HepG2 (cell line): ENCODE measurements at regions not wholly inside any gene's neighbourhood (a gene's known extent, or its start where the extent isn't known, plus 50 kb on each side); places are given as distances from the start of the nearest gene placed in this dataset.

Experiments
- ATAC-seq: fragments of 200-7000 bp; cut with Tn5 transposase; 3 replicates; pipeline ENCODE4 v1.9.1; 2020; ENCODE audit warnings: mild to moderate bottlenecking, moderate library complexity
- BruUV-seq: library from RNA; stranded (reverse); fragments of 400-500 nt; replicated peaks from 2 replicates; lab custom pipeline; 2021; lab: Mats Ljungman, UMichigan
- CTCF ChIA-PET: fragments of 300-600 bp; formaldehyde crosslinking; extraction: SDS; loops from one replicate; lab custom pipeline; 2021; ENCODE audit warnings: low total read pairs, inconsistent platforms, low intra/inter-chr PET ratio; lab: Yijun Ruan, JAX
- POLR2A ChIA-PET: fragments of 350-600 bp; sonication (Branson Sonifier 250); formaldehyde crosslinking; loops from one replicate; lab custom pipeline; 2020; ENCODE audit warnings: antibody characterized with exemption, inconsistent platforms; lab: Yijun Ruan, JAX
- DNase-seq: peaks from one replicate; pipeline ENCODE4 v3.0.0-alpha.2; 2015; ENCODE audit warnings: low spot score
- FAIRE-seq: peaks from 3 replicates; lab custom pipeline; 2011; peaks lifted over from hg19 to GRCh38; lab: Jason Lieb, UNC
- H2AFZ ChIP-seq: one replicate; pipeline ENCODE4 v1.6.1; 2011; ENCODE audit warnings: low read length, inconsistent platforms
- H3K27ac ChIP-seq: fragments of 300-600 bp; 3 replicates; pipeline ENCODE4 v1.8.0; 2011; ENCODE audit warnings: mixed run types, mild to moderate bottlenecking, mixed read lengths, low read length, inconsistent platforms; ENCODE audit not compliant: insufficient read depth; ENCODE audit errors: extremely low read length
- H3K27me3 ChIP-seq, 2 experiments: fragments of 200-600 bp in 1 of 2; 2 replicates in 1 of 2; 3 replicates in 1 of 2; pipeline versions ENCODE4 v1.6.0 to v1.8.0; 2011; ENCODE audit warnings: low read length in 2 of 2, mild to moderate bottlenecking in 2 of 2, moderate library complexity in 2 of 2, inconsistent platforms in 1 of 2; ENCODE audit not compliant: insufficient read depth in 2 of 2, control insufficient read depth in 1 of 2
- H3K36me3 ChIP-seq, 2 experiments: fragments of 200-600 bp in 1 of 2; replicated peaks in 1 of 2; 2 replicates in 1 of 2; 3 replicates in 1 of 2; pipeline versions ENCODE4 v1.5.1 to v1.8.0; 2011; ENCODE audit warnings: low read length in 2 of 2, inconsistent platforms in 1 of 2; ENCODE audit not compliant: insufficient read depth in 2 of 2, control insufficient read depth in 1 of 2
- H3K4me1 ChIP-seq: 2 replicates; pipeline ENCODE4 v1.5.1; 2012; ENCODE audit warnings: low read length, inconsistent platforms; ENCODE audit not compliant: insufficient read depth
- H3K4me2 ChIP-seq: 2 replicates; pipeline ENCODE4 v1.6.0; 2011; ENCODE audit warnings: low read depth, low read length, inconsistent platforms
- H3K4me3 ChIP-seq, 3 experiments: fragments of 200-600 bp in 1 of 3; sonication (generic), shearing (Covaris generic) in 1 of 3; replicated peaks in 1 of 3; 2 replicates each; pipeline ENCODE4 v1.5.1; 2011 to 2016; ENCODE audit warnings: low read length in 3 of 3, inconsistent platforms in 2 of 3, low read depth in 2 of 3, mild to moderate bottlenecking in 2 of 3, control low read depth in 1 of 3, mixed read lengths in 1 of 3; ENCODE audit not compliant: insufficient read depth in 1 of 3
- H3K79me2 ChIP-seq: one replicate; pipeline ENCODE4 v1.6.1; 2011; ENCODE audit warnings: low read length, inconsistent platforms; ENCODE audit not compliant: insufficient read depth
- H3K9ac ChIP-seq: 2 replicates; pipeline ENCODE4 v1.6.0; 2011; ENCODE audit warnings: mild to moderate bottlenecking, low read depth, low read length, inconsistent platforms; ENCODE audit not compliant: insufficient read depth
- H3K9me3 ChIP-seq: 2 replicates; pipeline ENCODE4 v1.5.1; 2012; ENCODE audit warnings: mild to moderate bottlenecking, low read length
- H4K20me1 ChIP-seq: 2 replicates; pipeline ENCODE4 v1.6.0; 2011; ENCODE audit warnings: inconsistent platforms, mild to moderate bottlenecking, low read length, moderate library complexity; ENCODE audit not compliant: insufficient read depth
- CSRNP1 ChIP-seq: sonication (generic); formaldehyde crosslinking; IDR thresholded peaks from 2 replicates; pipeline ENCODE4 v1.8.1; 2023; ENCODE audit warnings: mild to moderate bottlenecking, missing genetic modification reagents
- DPF2 ChIP-seq: sonication (generic); formaldehyde crosslinking; IDR thresholded peaks from 2 replicates; pipeline ENCODE4 v1.4.0; 2020; ENCODE audit warnings: mild to moderate bottlenecking, low read depth, missing genetic modification reagents, borderline replicate concordance
- KMT2A ChIP-seq: sonication (generic); formaldehyde crosslinking; IDR thresholded peaks from 2 replicates; pipeline ENCODE4 v1.4.0; 2020; ENCODE audit warnings: missing genetic modification reagents
- MAZ ChIP-seq, 2 experiments: sonication (generic) in 1 of 2; formaldehyde crosslinking in 1 of 2; IDR thresholded peaks; 2 replicates each; pipeline versions ENCODE4 v1.5.0 to v1.6.1; 2012 to 2020; ENCODE audit warnings: low read depth in 2 of 2, mild to moderate bottlenecking in 2 of 2, borderline replicate concordance in 1 of 2, improper control_type of control experiment in 1 of 2, low read length in 1 of 2, missing genetic modification reagents in 1 of 2, moderate library complexity in 1 of 2
- NRL ChIP-seq: sonication (generic); formaldehyde crosslinking; IDR thresholded peaks from 2 replicates; pipeline ENCODE4 v1.5.0; 2020; ENCODE audit warnings: missing genetic modification reagents, mild to moderate bottlenecking, moderate library complexity, borderline replicate concordance
- SNRNP70 ChIP-seq: fragments of 200-400 bp; formaldehyde crosslinking; IDR thresholded peaks from 2 replicates; pipeline ENCODE4 v1.6.1; 2017; ENCODE audit warnings: mild to moderate bottlenecking, low read depth, low read length, moderate library complexity
- SYNCRIP ChIP-seq: fragments of 200-400 bp; formaldehyde crosslinking; IDR thresholded peaks from 2 replicates; pipeline ENCODE4 v1.6.1; 2018; ENCODE audit warnings: mild to moderate bottlenecking, low read depth, low read length; ENCODE audit not compliant: insufficient read depth
- TAF1 ChIP-seq: sonication (generic); formaldehyde crosslinking; IDR thresholded peaks from 2 replicates; pipeline ENCODE4 v1.4.0; 2020; ENCODE audit warnings: missing genetic modification reagents
- TCF7L2 ChIP-seq: IDR thresholded peaks from 2 replicates; pipeline ENCODE4 v1.6.1; 2011; ENCODE audit warnings: mild to moderate bottlenecking, low read depth, low read length, moderate library complexity
- ZBTB26 ChIP-seq: IDR thresholded peaks from 2 replicates; pipeline ENCODE4 v1.6.1; 2016; ENCODE audit warnings: missing compliant biosample characterization, missing genetic modification reagents, borderline replicate concordance
- ZNF713 ChIP-seq: sonication (generic); formaldehyde crosslinking; IDR thresholded peaks from 2 replicates; pipeline ENCODE4 v1.4.0; 2020; ENCODE audit warnings: mild to moderate bottlenecking, missing genetic modification reagents
- ZNF747 ChIP-seq: sonication (generic); formaldehyde crosslinking; IDR thresholded peaks from 2 replicates; pipeline ENCODE4 v1.8.1; 2023; ENCODE audit warnings: missing genetic modification reagents, mild to moderate bottlenecking, borderline replicate concordance
- ZNF775 ChIP-seq: sonication (generic); formaldehyde crosslinking; IDR thresholded peaks from 2 replicates; pipeline ENCODE4 v1.4.0; 2020; ENCODE audit warnings: missing genetic modification reagents, mild to moderate bottlenecking, moderate library complexity, borderline replicate concordance
- ZNF784 ChIP-seq: sonication (generic); formaldehyde crosslinking; IDR thresholded peaks from 2 replicates; pipeline ENCODE4 v1.5.1; 2020; ENCODE audit warnings: missing genetic modification reagents, mild to moderate bottlenecking, borderline replicate concordance
- in situ Hi-C: cut with HindIII; loops from 2 replicates; pipeline ENCODE4 v1.10.0; 2017; ENCODE audit warnings: low pct_unique_long_range_greater_than_20kb; ENCODE audit not compliant: extremely low pct_ligation_motif_present
- intact Hi-C: fragments of 100-400 bp; cut with micrococcal nuclease; formaldehyde crosslinking; loops from one replicate; pipeline ENCODE4 v1.10.0; 2022; ENCODE audit not compliant: unreplicated experiment

- TF ChIP-seq CSRNP1 (CRISPR knock-in tag) (no peak), TCF7L2 (no peak), SYNCRIP (no peak), ZNF747 (CRISPR knock-in tag) (no peak), NRL (no peak)
Measured at GRCh38 chr6:90829311-90829710, 242.4 kb upstream of the MAP3K7 start (continued).

- in situ Hi-C loops: no loop called here
- no peaks in the 10 kb centered on the region for H3K4me1 ChIP-seq
- no peaks in the 10 kb centered on the region for H3K9me3 ChIP-seq
- no peak for DNase-seq
- ChIA-PET CTCF (no interaction called here), POLR2A (no interaction called here)
- intact Hi-C loops: no loop called here
- no peak for FAIRE-seq
- no peak overlapping the region for H3K4me3 ChIP-seq
- no peak for ATAC-seq
- H3K4me2 ChIP-seq: no peak overlapping the region
- H3K27ac ChIP-seq: no peak overlapping the region
- no peaks in the 10 kb centered on the region for H3K27me3 ChIP-seq
- no peak overlapping the region for H2AFZ ChIP-seq
- no peak for TF ChIP-seq ZNF784 (CRISPR knock-in tag)
- TF ChIP-seq SNRNP70: no peak
- TF ChIP-seq MAZ (IDR thresholded peaks at IDR 0.05; ENCODE audit: borderline replicate concordance, low read depth, low read length): no peak
- TF ChIP-seq MAZ (CRISPR knock-in tag; IDR thresholded peaks at IDR 0.05; ENCODE audit: low read depth): no peak
- TF ChIP-seq ZBTB26 (CRISPR knock-in tag): no peak
- no peak for TF ChIP-seq DPF2 (CRISPR knock-in tag)
- no peak for TF ChIP-seq ZNF775 (CRISPR knock-in tag)
- no peak for TF ChIP-seq TAF1 (CRISPR knock-in tag)
- TF ChIP-seq KMT2A: no peak
- TF ChIP-seq ZNF713 (CRISPR knock-in tag): no peak
- no peaks in the 10 kb centered on the region for H3K36me3 ChIP-seq
- no peaks in the 10 kb centered on the region for H3K79me2 ChIP-seq
- BruUV-seq: no TSS peak
- no peaks in the 10 kb centered on the region for H4K20me1 ChIP-seq
- H3K9ac ChIP-seq: no peak overlapping the region
Measured at GRCh38 chr6:90820436-90820835, 233.6 kb upstream of the MAP3K7 start.
